ENCODE measurements at regions not wholly inside any gene's neighbourhood (a gene's known extent, or its start where the extent isn't known, plus 50 kb on each side); places are given as distances from the start of the nearest gene placed in this dataset.

DNA sequence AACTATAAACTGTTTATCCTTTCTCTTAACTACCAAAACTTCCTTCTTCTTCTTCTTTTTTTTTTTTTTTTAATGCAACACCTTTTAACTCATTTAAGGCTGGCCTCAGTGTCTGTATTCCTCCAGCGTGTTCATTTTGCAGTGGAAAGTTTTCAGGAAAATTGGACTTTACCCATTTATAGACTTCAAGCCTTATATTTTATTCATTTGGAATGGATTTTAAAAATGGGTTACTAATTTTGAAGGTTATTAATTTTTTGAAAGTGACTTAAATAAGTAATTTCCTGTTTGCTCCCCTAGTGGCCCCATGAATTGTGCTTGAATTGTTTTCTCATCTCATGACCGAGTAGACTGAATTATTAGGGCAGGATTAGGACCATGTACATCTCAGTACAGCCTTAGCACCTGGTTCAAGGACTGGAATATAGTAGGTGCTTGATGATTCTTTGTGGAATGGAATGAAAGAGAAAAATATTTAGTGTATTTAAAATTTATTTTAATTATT, 282.7 kb downstream of the ANKRD50 start:
- no peak for TF ChIP-seq EZH2 (IDR thresholded peaks at IDR 0.05; ENCODE audit: borderline replicate concordance, low read length)
- TF ChIP-seq, protein P1, sequence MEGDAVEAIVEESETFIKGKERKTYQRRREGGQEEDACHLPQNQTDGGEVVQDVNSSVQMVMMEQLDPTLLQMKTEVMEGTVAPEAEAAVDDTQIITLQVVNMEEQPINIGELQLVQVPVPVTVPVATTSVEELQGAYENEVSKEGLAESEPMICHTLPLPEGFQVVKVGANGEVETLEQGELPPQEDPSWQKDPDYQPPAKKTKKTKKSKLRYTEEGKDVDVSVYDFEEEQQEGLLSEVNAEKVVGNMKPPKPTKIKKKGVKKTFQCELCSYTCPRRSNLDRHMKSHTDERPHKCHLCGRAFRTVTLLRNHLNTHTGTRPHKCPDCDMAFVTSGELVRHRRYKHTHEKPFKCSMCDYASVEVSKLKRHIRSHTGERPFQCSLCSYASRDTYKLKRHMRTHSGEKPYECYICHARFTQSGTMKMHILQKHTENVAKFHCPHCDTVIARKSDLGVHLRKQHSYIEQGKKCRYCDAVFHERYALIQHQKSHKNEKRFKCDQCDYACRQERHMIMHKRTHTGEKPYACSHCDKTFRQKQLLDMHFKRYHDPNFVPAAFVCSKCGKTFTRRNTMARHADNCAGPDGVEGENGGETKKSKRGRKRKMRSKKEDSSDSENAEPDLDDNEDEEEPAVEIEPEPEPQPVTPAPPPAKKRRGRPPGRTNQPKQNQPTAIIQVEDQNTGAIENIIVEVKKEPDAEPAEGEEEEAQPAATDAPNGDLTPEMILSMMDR (IDR thresholded peaks at IDR 0.05; ENCODE audit: low read length), result no peak
- Histone ChIP-seq H3K9me3 (ENCODE audit: low read length) (no peaks in the 10 kb centered on the region), H3K4me3 (ENCODE audit: low read depth, low read length, poor library complexity, severe bottlenecking) (no peak overlapping the region), H4K20me1 (ENCODE audit: insufficient read depth, low read length) (no peaks in the 10 kb centered on the region), H3K4me1 (ENCODE audit: insufficient read depth, low read length, severe bottlenecking) (no peaks in the 10 kb centered on the region), H3K27me3 (ENCODE audit: insufficient read depth, low read length) (no peaks in the 10 kb centered on the region), H3K4me2 (ENCODE audit: low read length) (no peak overlapping the region), H3K36me3 (ENCODE audit: insufficient read depth, low read length) (no peaks in the 10 kb centered on the region), H3K79me2 (ENCODE audit: insufficient read depth, low read length) (no peaks in the 10 kb centered on the region), H3K9ac (ENCODE audit: low read length) (no peak overlapping the region), H2AFZ (ENCODE audit: low read length) (no peak overlapping the region), H3K9me2 (ENCODE audit: low read depth, low read length) (no peaks in the 10 kb centered on the region), H3K27ac (ENCODE audit: low read depth, low read length, poor library complexity, severe bottlenecking) (no peak overlapping the region), H3F3A (ENCODE audit: insufficient read depth, low read length) (no peaks in the 10 kb centered on the region)

DNA sequence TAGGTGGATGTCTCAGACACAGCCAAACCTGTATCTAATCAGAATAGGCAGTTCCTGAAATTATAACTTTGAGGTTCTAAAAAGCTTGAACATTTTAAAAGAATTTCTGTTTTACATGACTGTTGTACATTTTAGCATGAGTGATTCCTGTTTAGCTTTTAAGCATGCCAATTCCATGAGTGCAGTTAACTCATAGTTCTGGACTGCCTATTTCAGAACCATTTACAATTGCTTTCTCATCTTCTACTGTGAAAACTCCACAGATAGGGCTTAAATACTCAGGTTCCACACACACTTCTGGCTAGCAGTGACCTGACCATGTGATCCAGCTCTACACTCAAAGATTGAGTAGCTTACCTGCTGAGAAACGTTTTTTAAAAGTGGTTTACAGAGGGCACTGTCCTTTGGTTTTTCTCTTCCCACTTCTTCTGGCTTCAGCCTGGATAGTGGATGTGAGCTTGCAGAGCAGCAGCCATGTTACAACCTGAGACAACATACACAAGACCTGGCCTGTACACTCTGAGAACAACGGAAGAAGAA, 280.8 kb downstream of the ANKRD50 start:
- H3K4me1 ChIP-seq (ENCODE audit: insufficient read depth, low read length, severe bottlenecking), result no peaks in the 10 kb centered on the region
- H3K9me2 ChIP-seq (ENCODE audit: low read depth, low read length), result no peaks in the 10 kb centered on the region
- H3K9me3 ChIP-seq (ENCODE audit: low read length), result no peaks in the 10 kb centered on the region
- H3K79me2 ChIP-seq (ENCODE audit: insufficient read depth, low read length), result no peaks in the 10 kb centered on the region
- no peak for TF ChIP-seq EZH2 (IDR thresholded peaks at IDR 0.05; ENCODE audit: borderline replicate concordance, low read length)
- TF ChIP-seq, protein P1 (IDR thresholded peaks at IDR 0.05; ENCODE audit: low read length), result no peak
- H3F3A ChIP-seq (ENCODE audit: insufficient read depth, low read length), result no peaks in the 10 kb centered on the region
- no peak overlapping the region for H2AFZ ChIP-seq (ENCODE audit: low read length)
- no peak overlapping the region for H3K9ac ChIP-seq (ENCODE audit: low read length)
- H3K27me3 ChIP-seq (ENCODE audit: insufficient read depth, low read length), result no peaks in the 10 kb centered on the region
- no peaks in the 10 kb centered on the region for H4K20me1 ChIP-seq (ENCODE audit: insufficient read depth, low read length)
- H3K36me3 ChIP-seq (ENCODE audit: insufficient read depth, low read length), result no peaks in the 10 kb centered on the region
- H3K4me3 ChIP-seq (ENCODE audit: low read depth, low read length, poor library complexity, severe bottlenecking), result no peak overlapping the region
- H3K4me2 ChIP-seq (ENCODE audit: low read length), result no peak overlapping the region
- H3K27ac ChIP-seq (ENCODE audit: low read depth, low read length, poor library complexity, severe bottlenecking), result no peak overlapping the region

DNA sequence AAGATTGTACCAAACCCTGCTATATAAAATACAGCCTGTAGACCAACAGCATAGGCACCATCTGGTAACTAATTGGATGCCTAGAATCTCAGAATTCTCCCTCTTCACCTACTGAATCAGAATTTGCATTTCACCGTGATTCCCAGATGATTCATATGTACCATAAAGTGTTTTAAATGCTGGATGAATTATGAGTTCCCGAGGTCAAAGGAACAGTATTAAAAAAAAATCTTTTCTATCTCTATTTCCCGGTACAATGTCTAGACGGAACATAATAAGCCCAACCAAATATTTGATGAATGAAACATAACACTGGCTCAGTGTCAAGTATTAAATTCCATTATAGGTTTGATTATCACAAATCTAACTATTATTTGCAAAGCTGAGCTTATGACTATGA, 280.0 kb downstream of the ANKRD50 start:
- H4K20me1 ChIP-seq (ENCODE audit: insufficient read depth, low read length), result no peaks in the 10 kb centered on the region
- no peak for TF ChIP-seq EZH2 (IDR thresholded peaks at IDR 0.05; ENCODE audit: borderline replicate concordance, low read length)
- TF ChIP-seq, protein P1 (IDR thresholded peaks at IDR 0.05; ENCODE audit: low read length), result no peak
- H3K79me2 ChIP-seq (ENCODE audit: insufficient read depth, low read length), result no peaks in the 10 kb centered on the region
- H3K4me1 ChIP-seq (ENCODE audit: insufficient read depth, low read length, severe bottlenecking), result no peaks in the 10 kb centered on the region
- H3F3A ChIP-seq (ENCODE audit: insufficient read depth, low read length), result no peaks in the 10 kb centered on the region
- no peaks in the 10 kb centered on the region for H3K36me3 ChIP-seq (ENCODE audit: insufficient read depth, low read length)
- H3K27me3 ChIP-seq (ENCODE audit: insufficient read depth, low read length), result no peaks in the 10 kb centered on the region
- H3K27ac ChIP-seq (ENCODE audit: low read depth, low read length, poor library complexity, severe bottlenecking), result no peak overlapping the region
- H3K4me2 ChIP-seq (ENCODE audit: low read length), result no peak overlapping the region
- H3K4me3 ChIP-seq (ENCODE audit: low read depth, low read length, poor library complexity, severe bottlenecking), result no peak overlapping the region
- no peaks in the 10 kb centered on the region for H3K9me2 ChIP-seq (ENCODE audit: low read depth, low read length)
- no peak overlapping the region for H2AFZ ChIP-seq (ENCODE audit: low read length)
- no peak overlapping the region for H3K9ac ChIP-seq (ENCODE audit: low read length)
- H3K9me3 ChIP-seq (ENCODE audit: low read length), result no peaks in the 10 kb centered on the region
